ENCODE measurements at regions not wholly inside any gene's neighbourhood (a gene's known extent, or its start where the extent isn't known, plus 50 kb on each side); places are given as distances from the start of the nearest gene placed in this dataset.
"Not testable (repeated sequence)": the region's sequence is repeated elsewhere in the genome, so short reads cannot be mapped to it uniquely, and the experiment has no call there.

DNA sequence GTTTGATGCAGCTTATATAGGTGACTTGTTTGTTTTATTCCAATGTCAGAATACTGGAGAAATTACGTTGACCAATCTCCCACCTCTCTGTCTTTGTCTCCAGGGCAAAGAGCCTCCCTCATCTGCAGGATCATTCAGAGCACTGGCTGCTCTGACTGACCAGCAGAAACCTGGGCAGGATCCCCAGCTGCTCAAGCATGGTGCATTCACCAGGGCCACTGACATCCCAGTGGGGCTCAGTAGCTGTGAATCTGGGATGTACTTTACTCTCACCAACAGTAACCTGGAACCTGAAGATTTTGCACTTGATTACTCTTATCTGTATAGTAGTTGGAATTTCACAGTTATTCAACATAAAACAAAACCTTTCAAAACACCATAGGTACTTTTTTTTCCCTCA, 235.9 kb downstream of the ANKRD36 start:
- no peak overlapping the region for H3K27ac Mint-ChIP-seq
- H3K4me1 Mint-ChIP-seq (ENCODE audit: low read depth in 2 of 2), result no peaks in the 10 kb centered on the region
- DNase-seq (ENCODE audit: low spot score) (no peak), ATAC-seq (no peak)
- no peak overlapping the region for H3K4me3 Mint-ChIP-seq
- no peaks in the 10 kb centered on the region for H3K9me3 Mint-ChIP-seq
- peaks cover 14 to 24% of the 10 kb centered on the region in 2 donors for H3K27me3 Mint-ChIP-seq
- H3K36me3 Mint-ChIP-seq, result no peaks in the 10 kb centered on the region

DNA sequence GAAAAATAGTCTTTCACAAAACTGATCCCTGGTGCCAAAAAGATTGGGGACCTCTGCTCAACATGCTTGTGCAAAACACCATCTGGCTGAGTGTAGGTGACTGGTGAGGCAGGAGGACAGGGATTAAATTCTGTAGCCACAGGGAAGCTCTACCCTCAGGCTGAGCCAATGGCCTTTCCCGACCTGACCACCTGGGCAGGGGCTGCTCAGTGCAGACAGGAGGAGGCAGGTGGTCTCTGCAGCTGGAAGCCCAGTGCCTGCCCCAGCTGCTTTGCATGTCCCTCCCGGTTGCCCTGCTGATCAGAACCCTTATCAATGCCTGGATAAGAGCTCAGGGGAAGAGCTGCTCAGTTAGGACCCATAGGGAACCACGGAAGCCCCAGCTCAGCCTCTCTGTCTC, 235.3 kb downstream of the ANKRD36 start:
- Mint-ChIP-seq H3K9me3 (no peaks in the 10 kb centered on the region), H3K4me3 (no peak overlapping the region), H3K4me1 (ENCODE audit: low read depth in 2 of 2) (no peaks in the 10 kb centered on the region), H3K27me3 (peaks cover 14 to 21% of the 10 kb centered on the region in 2 donors), H3K36me3 (no peaks in the 10 kb centered on the region), H3K27ac (no peak overlapping the region)
- DNase-seq (ENCODE audit: low spot score) (no peak), ATAC-seq (peak in 1 of 2 donors; percentile 20)

DNA sequence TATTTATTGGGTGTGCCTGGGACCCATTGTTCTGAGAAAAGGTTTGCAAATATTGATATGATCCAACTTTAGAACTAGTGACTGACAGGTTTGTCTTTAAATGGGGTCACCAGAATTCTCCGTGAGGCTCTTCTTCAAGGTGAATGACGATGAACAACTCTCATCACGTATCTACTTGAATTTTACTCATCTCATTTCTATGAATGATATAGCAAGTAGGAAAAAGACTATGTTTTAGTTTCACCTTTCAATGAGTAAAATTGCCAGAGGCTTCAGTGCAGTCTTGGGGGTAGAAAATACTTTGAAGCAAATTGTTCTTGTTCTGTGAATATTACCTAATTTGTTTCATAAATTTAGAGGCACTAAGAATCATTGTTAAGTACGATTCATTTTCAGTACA, 232.0 kb downstream of the ANKRD36 start:
- not testable (repeated sequence) for H3K9me3 Mint-ChIP-seq; DNase-seq (ENCODE audit: low spot score); H3K27ac Mint-ChIP-seq; H3K36me3 Mint-ChIP-seq; H3K4me3 Mint-ChIP-seq; H3K4me1 Mint-ChIP-seq (ENCODE audit: low read depth in 2 of 2); ATAC-seq
- peaks cover 5 to 13% of the 10 kb centered on the region in 2 donors for H3K27me3 Mint-ChIP-seq

DNA sequence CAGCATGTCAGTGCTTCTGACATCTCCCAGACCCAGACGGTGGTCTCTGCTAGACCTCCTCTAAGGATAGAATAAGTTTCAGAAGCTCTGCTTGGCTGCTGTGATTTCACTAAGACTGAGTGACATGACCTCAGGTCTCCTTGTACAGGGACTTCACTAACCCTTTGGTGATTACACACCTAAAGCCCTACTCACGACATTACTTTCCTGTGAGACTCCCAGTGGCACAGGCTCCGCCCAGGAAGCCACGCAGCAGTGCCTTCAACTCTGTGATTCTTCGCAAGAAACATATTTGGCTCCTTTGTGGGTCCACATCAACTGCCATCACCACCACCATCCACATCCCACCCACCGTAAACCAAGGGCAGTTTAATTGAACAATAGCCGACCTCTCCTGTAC, 220.7 kb downstream of the ANKRD36 start:
- not testable (repeated sequence) for H3K4me1 Mint-ChIP-seq (ENCODE audit: low read depth in 2 of 2); DNase-seq (ENCODE audit: low spot score); H3K27ac Mint-ChIP-seq; H3K36me3 Mint-ChIP-seq; ATAC-seq; H3K4me3 Mint-ChIP-seq; H3K27me3 Mint-ChIP-seq; H3K9me3 Mint-ChIP-seq

DNA sequence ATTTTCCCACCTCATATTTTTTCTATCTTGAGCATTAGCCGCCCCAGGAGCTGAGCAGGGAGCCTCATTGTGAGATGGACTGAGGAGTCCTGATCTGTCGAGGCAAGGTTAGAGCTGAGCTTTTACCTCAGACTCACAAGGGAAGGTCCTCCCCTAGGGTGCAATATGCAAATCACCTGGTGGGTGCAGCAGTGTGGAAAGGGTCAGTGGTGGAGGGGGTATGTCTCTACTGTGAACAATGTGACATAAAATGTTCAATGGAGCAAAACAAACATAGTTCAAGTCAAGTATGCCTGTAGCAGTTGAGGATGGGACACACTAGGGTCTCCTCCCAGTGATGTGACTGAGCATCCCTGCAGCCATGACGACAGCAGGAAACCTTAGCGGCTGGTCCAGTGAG, 219.2 kb downstream of the ANKRD36 start:
- not testable (repeated sequence) for H3K27me3 Mint-ChIP-seq; H3K27ac Mint-ChIP-seq; H3K9me3 Mint-ChIP-seq; DNase-seq (ENCODE audit: low spot score); H3K36me3 Mint-ChIP-seq; H3K4me3 Mint-ChIP-seq; H3K4me1 Mint-ChIP-seq (ENCODE audit: low read depth in 2 of 2)
- peak; percentile 20 to 43 for ATAC-seq

DNA sequence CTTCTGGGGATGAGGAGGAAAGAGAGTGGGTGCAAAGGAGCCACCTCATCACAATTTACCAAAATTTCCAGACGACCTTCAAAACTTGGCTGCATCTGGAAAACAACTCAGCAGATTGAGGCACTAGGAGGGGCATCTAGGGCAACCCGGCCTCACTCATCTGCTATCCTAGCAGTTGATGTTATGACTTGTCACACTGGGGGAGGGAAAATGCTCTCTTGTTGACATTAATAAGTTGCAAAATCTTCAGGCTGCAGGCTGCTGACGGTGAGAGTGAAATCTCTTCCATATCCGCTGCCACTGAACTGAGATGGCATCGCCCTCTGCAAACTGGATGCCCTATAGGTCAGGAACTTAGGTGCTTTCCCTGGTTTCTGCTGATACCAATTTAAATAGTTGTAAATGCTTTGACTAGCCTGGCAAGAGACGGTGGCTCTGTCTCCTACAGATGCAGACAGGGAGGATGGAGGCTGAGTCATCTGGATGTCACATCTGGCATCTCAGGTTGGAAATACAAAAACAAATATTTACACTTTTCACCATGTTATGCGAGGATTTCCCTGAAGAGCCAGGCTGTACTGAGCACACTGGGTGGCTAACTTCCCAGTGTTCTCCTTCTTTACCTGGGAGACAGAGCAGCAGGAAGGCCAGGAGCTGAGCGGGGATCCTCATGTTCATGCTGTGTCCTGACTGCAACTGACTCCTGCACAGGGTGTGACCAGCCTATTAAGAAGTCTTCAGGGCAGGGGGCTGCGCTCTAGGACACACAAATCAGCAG, 209.2 kb downstream of the ANKRD36 start:
- not testable (repeated sequence) for H3K36me3 Mint-ChIP-seq; H3K27ac Mint-ChIP-seq; H3K4me1 Mint-ChIP-seq (ENCODE audit: low read depth in 2 of 2); H3K4me3 Mint-ChIP-seq; H3K27me3 Mint-ChIP-seq; H3K9me3 Mint-ChIP-seq; DNase-seq (ENCODE audit: low spot score); ATAC-seq

DNA sequence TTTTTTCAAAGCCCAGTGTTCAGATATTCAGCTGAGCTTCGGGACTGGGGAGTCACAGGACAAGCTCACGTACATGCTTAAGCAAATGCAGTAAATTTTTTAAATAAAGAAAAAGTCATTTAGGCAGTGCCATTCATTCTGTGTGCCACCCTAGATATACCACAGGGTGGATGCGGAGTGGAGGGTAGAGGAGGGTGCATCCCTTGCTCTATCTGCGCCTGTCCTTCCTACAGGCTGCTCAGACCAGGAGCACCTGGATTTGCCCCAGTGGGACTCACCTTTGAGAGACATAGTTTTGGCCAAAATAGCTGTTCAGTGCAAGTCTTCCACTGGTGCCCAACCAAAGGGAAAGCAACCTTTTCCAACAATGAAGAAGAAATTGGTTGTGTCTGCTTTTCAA, 202.4 kb downstream of the ANKRD36 start:
- H3K4me3 Mint-ChIP-seq; DNase-seq (ENCODE audit: low spot score); H3K9me3 Mint-ChIP-seq; H3K4me1 Mint-ChIP-seq (ENCODE audit: low read depth in 2 of 2); H3K36me3 Mint-ChIP-seq; H3K27ac Mint-ChIP-seq; H3K27me3 Mint-ChIP-seq: not testable (repeated sequence)
- peak; percentile 36 to 62 for ATAC-seq

DNA sequence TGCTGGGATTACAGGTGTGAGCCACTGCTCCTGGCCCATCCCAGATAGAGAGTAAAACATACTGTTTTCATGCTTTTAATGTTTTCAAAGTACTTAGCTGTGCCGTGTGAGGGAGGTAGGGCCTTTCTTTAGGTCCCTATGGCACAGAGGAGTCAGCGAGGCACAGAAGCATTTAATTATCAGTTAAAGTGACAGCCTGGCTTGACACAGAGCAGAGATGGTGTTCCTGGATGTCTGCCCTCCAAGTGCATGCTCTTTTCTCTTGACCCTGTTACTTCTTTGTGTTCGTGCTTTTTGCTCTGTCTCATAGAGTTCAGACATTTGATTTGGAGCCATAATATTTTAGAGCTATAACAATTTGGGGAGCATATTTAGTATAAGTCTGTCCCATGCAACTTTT, 199.5 kb downstream of the ANKRD36 start:
- H3K4me1 Mint-ChIP-seq (ENCODE audit: low read depth in 2 of 2); H3K36me3 Mint-ChIP-seq; DNase-seq (ENCODE audit: low spot score); H3K4me3 Mint-ChIP-seq; H3K27me3 Mint-ChIP-seq; H3K27ac Mint-ChIP-seq; H3K9me3 Mint-ChIP-seq; ATAC-seq: not testable (repeated sequence)

DNA sequence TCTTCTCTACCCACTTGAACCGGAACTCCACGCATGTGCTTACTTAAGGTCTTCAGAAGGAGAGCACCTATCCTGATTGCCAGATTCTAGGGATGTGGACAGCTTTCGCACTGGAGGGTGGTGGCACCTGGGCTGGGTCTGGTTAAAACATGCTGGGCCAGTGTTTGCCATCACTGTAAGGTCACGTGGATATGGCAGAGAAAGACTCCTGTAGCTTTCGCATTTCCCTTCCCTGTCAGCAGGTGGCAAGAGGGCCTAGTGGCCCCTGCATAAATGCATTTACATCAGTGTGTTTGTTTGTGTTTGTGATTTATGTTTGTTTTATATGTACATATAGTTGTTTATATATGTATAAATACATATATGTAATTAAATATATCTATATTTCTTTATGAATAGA, 192.5 kb downstream of the ANKRD36 start:
- not testable (repeated sequence) for DNase-seq (ENCODE audit: low spot score); H3K4me3 Mint-ChIP-seq; H3K4me1 Mint-ChIP-seq (ENCODE audit: low read depth in 2 of 2); H3K27ac Mint-ChIP-seq; H3K9me3 Mint-ChIP-seq; ATAC-seq; H3K27me3 Mint-ChIP-seq; H3K36me3 Mint-ChIP-seq

DNA sequence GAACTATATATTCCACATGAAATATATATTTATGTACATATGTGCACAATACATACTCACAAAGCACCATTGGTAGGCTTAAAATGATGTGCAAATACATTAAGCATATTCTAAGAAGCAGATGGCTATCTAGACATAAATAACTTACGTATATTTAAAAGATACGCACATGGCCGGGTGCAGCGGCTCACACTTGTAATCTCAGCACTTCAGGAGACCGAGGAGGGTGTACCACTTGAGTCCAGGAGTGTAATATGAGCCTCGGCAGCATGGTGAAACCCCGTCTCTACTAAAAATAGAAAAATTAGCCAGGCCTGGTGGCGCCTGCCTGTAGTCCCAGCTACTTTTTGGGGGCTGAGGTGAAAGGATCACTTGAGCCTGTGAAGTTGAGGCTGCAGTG, 189.9 kb downstream of the ANKRD36 start:
- H3K9me3 Mint-ChIP-seq; ATAC-seq; H3K27ac Mint-ChIP-seq; H3K36me3 Mint-ChIP-seq; H3K27me3 Mint-ChIP-seq; H3K4me3 Mint-ChIP-seq; DNase-seq (ENCODE audit: low spot score); H3K4me1 Mint-ChIP-seq (ENCODE audit: low read depth in 2 of 2): not testable (repeated sequence)

DNA sequence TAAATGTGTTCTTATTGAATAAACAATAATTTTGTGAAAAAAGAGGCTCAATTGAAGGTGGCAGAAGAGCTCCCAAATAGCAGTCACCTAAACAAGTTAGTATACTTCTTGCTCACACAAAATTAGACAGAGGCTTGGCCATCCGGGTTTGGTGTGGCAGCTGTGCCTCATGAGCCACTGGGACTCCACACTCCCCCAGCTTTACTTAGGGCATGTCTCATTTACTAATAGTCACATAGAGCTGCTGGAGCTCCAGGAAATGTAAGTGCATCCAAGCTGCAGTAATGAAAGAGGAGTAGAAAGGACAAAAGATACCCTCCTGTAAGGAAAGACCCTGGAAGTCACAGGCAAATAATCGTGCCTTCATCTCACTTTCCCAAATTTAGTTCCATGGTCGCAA, 188.8 kb downstream of the ANKRD36 start:
- not testable (repeated sequence) for H3K4me3 Mint-ChIP-seq; ATAC-seq; H3K27me3 Mint-ChIP-seq; H3K36me3 Mint-ChIP-seq; H3K27ac Mint-ChIP-seq; DNase-seq (ENCODE audit: low spot score); H3K9me3 Mint-ChIP-seq; H3K4me1 Mint-ChIP-seq (ENCODE audit: low read depth in 2 of 2)

Data from natural killer cell treated with Interleukin-12 subunit alpha and Interleukin-12 subunit beta and Interleukin-15 and Interleukin-18, amount 100 ng/mL, for 72 hours (primary cell).